Uterus (tissue), 3 donors: ENCODE measurements at regions not wholly inside any gene's neighbourhood (a gene's known extent, or its start where the extent isn't known, plus 50 kb on each side); places are given as distances from the start of the nearest gene placed in this dataset.

Experiments
- DNase-seq, 2 donors: peaks; one replicate each; pipeline ENCODE4 v3.0.0-alpha.2; 2019 to 2020
- H3K27ac ChIP-seq, 2 donors: fragments of 200-600 bp; sonication (generic); 1 replicate in 1 of 2; 2 replicates in 1 of 2; pipeline ENCODE4 v1.5.1; 2016 to 2018
- H3K27me3 ChIP-seq, 2 donors: fragments of 200-600 bp; sonication (generic); one replicate each; pipeline ENCODE4 v1.5.1; 2018 to 2019; ENCODE audit warnings: control low read depth in 1 of 2
- H3K36me3 ChIP-seq, 2 donors: fragments of 200-600 bp; sonication (generic); one replicate each; pipeline ENCODE4 v1.5.1; 2019; ENCODE audit warnings: control low read depth in 1 of 2
- H3K4me1 ChIP-seq, 2 donors: fragments of 200-600 bp; sonication (generic); one replicate each; pipeline ENCODE4 v1.5.1; 2018 to 2019; ENCODE audit warnings: control low read depth in 1 of 2
- H3K4me3 ChIP-seq, 2 donors: fragments of 200-600 bp; sonication (generic); 1 replicate in 1 of 2; 2 replicates in 1 of 2; pipeline ENCODE4 v1.5.1; 2018 to 2019; ENCODE audit warnings: mild to moderate bottlenecking in 1 of 2
- H3K9me3 ChIP-seq, 2 donors: fragments of 200-600 bp; sonication (generic); one replicate each; pipeline ENCODE4 v1.5.1; 2019; ENCODE audit warnings: control low read depth in 1 of 2
- CTCF ChIP-seq, 4 experiments: fragments of 200-600 bp in 2 of 4; fragments of 450-650 bp in 2 of 4; sonication (generic) in 2 of 4; IDR thresholded peaks; one replicate each; pipeline ENCODE4 v1.5.1; 2016 to 2019; ENCODE audit warnings: antibody characterized with exemption in 4 of 4, mild to moderate bottlenecking in 2 of 4, moderate library complexity in 1 of 4
- POLR2A ChIP-seq, 2 donors: fragments of 450-650 bp; IDR thresholded peaks; one replicate each; pipeline ENCODE4 v1.6.1; 2016; ENCODE audit warnings: antibody characterized with exemption in 2 of 2, mild to moderate bottlenecking in 1 of 2, moderate library complexity in 1 of 2
- intact Hi-C: fragments of 100-400 bp; cut with DNase I; formaldehyde crosslinking; loops from one replicate; pipeline ENCODE4 v1.15.1; 2023; ENCODE audit warnings: low total_unique reads
- donor health status: DM: yes; HTN: yes; CAD: no.

GRCh38 chr18:68330658-68331057 is 384.2 kb downstream of the TMX3 start:
- intact Hi-C loops = no loop called here
- TF ChIP-seq CTCF (IDR thresholded peaks at IDR 0.05) = no peak
- no peak for TF ChIP-seq POLR2A (IDR thresholded peaks at IDR 0.05)
- no peak overlapping the region for H3K27ac ChIP-seq
- DNase-seq = no peak
- no peaks in the 10 kb centered on the region for H3K27me3 ChIP-seq
- no peaks in the 10 kb centered on the region for H3K4me1 ChIP-seq
- no peaks in the 10 kb centered on the region for H3K9me3 ChIP-seq
- no peaks in the 10 kb centered on the region for H3K36me3 ChIP-seq
- H3K4me3 ChIP-seq = no peak overlapping the region

- H3K4me1 ChIP-seq = no peaks in the 10 kb centered on the region
- H3K4me3 ChIP-seq = no peak overlapping the region
- H3K27ac ChIP-seq = no peak overlapping the region
- H3K27me3 ChIP-seq = no peaks in the 10 kb centered on the region
- no peaks in the 10 kb centered on the region for H3K9me3 ChIP-seq
- TF ChIP-seq CTCF (IDR thresholded peaks at IDR 0.05) (no peak), POLR2A (IDR thresholded peaks at IDR 0.05) (no peak)
- intact Hi-C loops = no loop called here
- no peak for DNase-seq
- no peaks in the 10 kb centered on the region for H3K36me3 ChIP-seq
These were observed 391.0 kb downstream of the TMX3 start for GRCh38 chr18:68323921-68324320.

- Histone ChIP-seq H3K9me3 (no peaks in the 10 kb centered on the region), H3K4me3 (no peak overlapping the region), H3K36me3 (no peaks in the 10 kb centered on the region), H3K27ac (no peak overlapping the region), H3K27me3 (no peaks in the 10 kb centered on the region), H3K4me1 (no peaks in the 10 kb centered on the region)
- TF ChIP-seq POLR2A (IDR thresholded peaks at IDR 0.05) = no peak
- no peak for TF ChIP-seq CTCF (IDR thresholded peaks at IDR 0.05)
- intact Hi-C loops = no loop called here
- DNase-seq = no peak
These were observed 398.3 kb downstream of the TMX3 start for GRCh38 chr18:68316636-68317035.

GRCh38 chr18:68314403-68314802 is 400.5 kb downstream of the TMX3 start:
- no peaks in the 10 kb centered on the region for H3K9me3 ChIP-seq
- no peaks in the 10 kb centered on the region for H3K36me3 ChIP-seq
- no peaks in the 10 kb centered on the region for H3K4me1 ChIP-seq
- no peak overlapping the region for H3K27ac ChIP-seq
- intact Hi-C loops = no loop called here
- no peaks in the 10 kb centered on the region for H3K27me3 ChIP-seq
- no peak overlapping the region for H3K4me3 ChIP-seq
- no peak for TF ChIP-seq POLR2A (IDR thresholded peaks at IDR 0.05)
- TF ChIP-seq CTCF (IDR thresholded peaks at IDR 0.05) = no peak
- no peak for DNase-seq

- no peak for DNase-seq
- Histone ChIP-seq H3K4me1 (no peaks in the 10 kb centered on the region), H3K27me3 (no peaks in the 10 kb centered on the region), H3K9me3 (no peaks in the 10 kb centered on the region), H3K36me3 (no peaks in the 10 kb centered on the region), H3K4me3 (no peak overlapping the region), H3K27ac (no peak overlapping the region)
- TF ChIP-seq POLR2A (IDR thresholded peaks at IDR 0.05) = no peak
- no peak for TF ChIP-seq CTCF (IDR thresholded peaks at IDR 0.05)
- intact Hi-C loops = no loop called here
These were observed 413.5 kb downstream of the TMX3 start for GRCh38 chr18:68301441-68301840.
